Testis (tissue), 2 donors: ENCODE measurements at regions not wholly inside any gene's neighbourhood (a gene's known extent, or its start where the extent isn't known, plus 50 kb on each side); places are given as distances from the start of the nearest gene placed in this dataset.

ENCODE experiments used
- POLR2A ChIP-seq: fragments of 450-650 bp; IDR thresholded peaks from one replicate; pipeline ENCODE4 v1.6.1; 2017; ENCODE audit warnings: antibody characterized with exemption, mild to moderate bottlenecking, moderate library complexity
- TF ChIP-seq, protein P1 (sequence below), 3 experiments: fragments of 450-650 bp in 2 of 3; fragments of 200-600 bp in 1 of 3; sonication (generic) in 1 of 3; IDR thresholded peaks; one replicate each; pipeline ENCODE4 v1.5.1; 2016 to 2019; ENCODE audit warnings: antibody characterized with exemption in 3 of 3, mild to moderate bottlenecking in 2 of 3, moderate library complexity in 1 of 3

DNA sequence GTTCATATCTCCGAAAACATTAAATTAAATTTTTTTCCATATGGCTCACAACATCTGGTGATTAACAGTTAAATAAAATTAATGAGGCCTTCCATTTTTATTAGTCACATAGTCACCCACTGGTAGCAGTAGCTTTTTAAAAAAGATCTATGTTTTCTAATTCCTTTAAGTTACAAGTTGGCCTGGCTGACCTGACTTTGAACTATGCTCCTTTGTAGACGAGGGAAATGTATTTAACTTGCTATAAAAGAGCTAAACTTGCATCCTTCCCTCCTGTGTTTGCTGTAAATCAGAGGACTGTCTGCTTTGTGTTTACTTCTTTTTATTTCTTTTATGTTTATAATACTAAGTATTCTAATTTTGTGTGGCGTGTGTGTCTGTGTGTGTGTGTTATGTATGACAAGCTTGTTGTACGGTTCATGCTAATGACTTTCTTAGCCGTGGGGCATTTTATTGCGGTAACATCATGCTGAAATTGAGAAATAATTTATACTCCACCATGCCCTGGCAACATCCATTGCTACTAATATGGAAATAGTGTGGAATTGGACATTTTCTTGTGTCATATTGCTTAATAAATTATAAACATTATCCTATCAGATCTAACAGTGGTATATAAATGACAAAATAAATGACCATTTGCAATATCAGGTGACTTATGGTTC is 241.7 kb downstream of the SNCA start:
- TF ChIP-seq, protein P1, sequence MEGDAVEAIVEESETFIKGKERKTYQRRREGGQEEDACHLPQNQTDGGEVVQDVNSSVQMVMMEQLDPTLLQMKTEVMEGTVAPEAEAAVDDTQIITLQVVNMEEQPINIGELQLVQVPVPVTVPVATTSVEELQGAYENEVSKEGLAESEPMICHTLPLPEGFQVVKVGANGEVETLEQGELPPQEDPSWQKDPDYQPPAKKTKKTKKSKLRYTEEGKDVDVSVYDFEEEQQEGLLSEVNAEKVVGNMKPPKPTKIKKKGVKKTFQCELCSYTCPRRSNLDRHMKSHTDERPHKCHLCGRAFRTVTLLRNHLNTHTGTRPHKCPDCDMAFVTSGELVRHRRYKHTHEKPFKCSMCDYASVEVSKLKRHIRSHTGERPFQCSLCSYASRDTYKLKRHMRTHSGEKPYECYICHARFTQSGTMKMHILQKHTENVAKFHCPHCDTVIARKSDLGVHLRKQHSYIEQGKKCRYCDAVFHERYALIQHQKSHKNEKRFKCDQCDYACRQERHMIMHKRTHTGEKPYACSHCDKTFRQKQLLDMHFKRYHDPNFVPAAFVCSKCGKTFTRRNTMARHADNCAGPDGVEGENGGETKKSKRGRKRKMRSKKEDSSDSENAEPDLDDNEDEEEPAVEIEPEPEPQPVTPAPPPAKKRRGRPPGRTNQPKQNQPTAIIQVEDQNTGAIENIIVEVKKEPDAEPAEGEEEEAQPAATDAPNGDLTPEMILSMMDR (IDR thresholded peaks at IDR 0.05) = no peak
- TF ChIP-seq POLR2A = no peak
